ENCODE measurements at regions not wholly inside any gene's neighbourhood (a gene's known extent, or its start where the extent isn't known, plus 50 kb on each side); places are given as distances from the start of the nearest gene placed in this dataset.
"Not testable (repeated sequence)": the region's sequence is repeated elsewhere in the genome, so short reads cannot be mapped to it uniquely, and the experiment has no call there.

DNA sequence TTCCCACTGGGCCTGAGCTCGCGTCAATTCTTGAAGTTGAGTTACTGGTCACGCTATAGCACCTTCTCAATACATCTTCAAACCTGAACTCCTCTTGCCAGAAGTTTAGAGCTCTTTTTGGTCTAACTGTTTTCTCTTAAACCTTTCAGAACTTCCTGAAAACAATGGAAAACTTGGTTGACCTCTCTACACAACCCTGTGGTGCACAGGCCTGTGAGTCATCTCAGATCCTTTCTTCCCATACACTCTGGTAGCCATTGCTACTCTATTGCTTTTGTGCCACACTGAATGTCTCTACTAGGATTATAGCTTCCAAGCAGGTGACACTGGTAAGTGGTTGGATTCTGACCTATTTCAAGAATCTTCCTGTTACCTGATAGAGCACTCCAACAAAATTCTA, 321.5 kb upstream of the FSIP2 start (continued):
- TF ChIP-seq, protein P1, sequence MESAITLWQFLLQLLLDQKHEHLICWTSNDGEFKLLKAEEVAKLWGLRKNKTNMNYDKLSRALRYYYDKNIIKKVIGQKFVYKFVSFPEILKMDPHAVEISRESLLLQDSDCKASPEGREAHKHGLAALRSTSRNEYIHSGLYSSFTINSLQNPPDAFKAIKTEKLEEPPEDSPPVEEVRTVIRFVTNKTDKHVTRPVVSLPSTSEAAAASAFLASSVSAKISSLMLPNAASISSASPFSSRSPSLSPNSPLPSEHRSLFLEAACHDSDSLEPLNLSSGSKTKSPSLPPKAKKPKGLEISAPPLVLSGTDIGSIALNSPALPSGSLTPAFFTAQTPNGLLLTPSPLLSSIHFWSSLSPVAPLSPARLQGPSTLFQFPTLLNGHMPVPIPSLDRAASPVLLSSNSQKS (CRISPR knock-in tag; IDR thresholded peaks at IDR 0.05) = no peak

DNA sequence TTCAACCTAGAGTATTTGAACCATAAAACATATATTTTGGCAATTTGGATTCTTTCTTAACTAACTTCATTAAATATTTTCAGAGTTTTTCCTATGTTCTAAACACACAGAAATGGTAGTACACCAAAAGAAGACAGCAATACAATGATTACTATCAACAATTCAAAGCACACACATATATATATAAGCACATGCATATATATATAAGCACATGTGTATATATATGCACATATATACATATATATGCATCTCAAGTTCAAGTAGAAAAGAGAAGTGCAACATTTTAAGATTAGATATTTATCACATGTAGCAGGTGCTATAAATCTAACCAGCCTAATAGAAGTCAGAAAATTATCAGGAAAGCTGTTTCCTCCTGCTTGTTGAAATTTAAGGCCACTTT, 320.9 kb upstream of the FSIP2 start:
- H3K4me3 ChIP-seq = no peak overlapping the region
- no peaks in the 10 kb centered on the region for H3K4me1 ChIP-seq (replicated peaks in 1 of 2; ENCODE audit: control insufficient read depth in 2 of 2, insufficient read depth in 2 of 2, low read length in 2 of 2)
- no TSS peak for BruUV-seq (replicated peaks)
- ChIA-PET POLR2A (no interaction called here), CTCF (ENCODE audit: low intra/inter-chr PET ratio) (no interaction called here)
- no peak overlapping the region for H3K4me2 ChIP-seq (ENCODE audit: insufficient read depth, low read length)
- H2AFZ ChIP-seq (ENCODE audit: low read depth, low read length) = no peak overlapping the region
- no peaks in the 10 kb centered on the region for H3K36me3 ChIP-seq (ENCODE audit: control insufficient read depth, insufficient read depth, low read length)
- FAIRE-seq = no peak
- ATAC-seq = no peak
- intact Hi-C loops (cut with micrococcal nuclease) (no loop called here), in situ Hi-C loops (cut with MboI) (no loop called here)
- H3K79me2 ChIP-seq (ENCODE audit: control insufficient read depth, insufficient read depth, low read length) = no peaks in the 10 kb centered on the region
- H3K9me1 ChIP-seq (ENCODE audit: control insufficient read depth, insufficient read depth, low read length) = no peaks in the 10 kb centered on the region
- no peak for DNase-seq (ENCODE audit: extremely low read depth in 1 of 4, low spot score in 3 of 4)
- TF ChIP-seq SIX5 (IDR thresholded peaks at IDR 0.05; ENCODE audit: borderline replicate concordance in 1 of 2, insufficient read depth in 1 of 2, low read depth in 1 of 2, low read length in 2 of 2) (no peak), MTA3 (IDR thresholded peaks at IDR 0.05; ENCODE audit: borderline replicate concordance) (no peak), TAF9B (IDR thresholded peaks at IDR 0.05; ENCODE audit: partially characterized antibody) (no peak), ZNF143 (CRISPR knock-in tag; IDR thresholded peaks at IDR 0.05) (no peak), HNRNPH1 (optimal IDR thresholded peaks at IDR 0.05; ENCODE audit: low read depth, low read length) (no peak)
- H3K27me3 ChIP-seq (ENCODE audit: control insufficient read depth in 2 of 2, insufficient read depth in 2 of 2, low read length in 2 of 2) = no peaks in the 10 kb centered on the region
- no peak overlapping the region for H3K9ac ChIP-seq (ENCODE audit: insufficient read depth in 1 of 2, low read depth in 2 of 2, low read length in 2 of 2)
- H4K20me1 ChIP-seq (replicated peaks; ENCODE audit: control insufficient read depth, insufficient read depth, low read length) = no peaks in the 10 kb centered on the region
- H3K27ac ChIP-seq (ENCODE audit: extremely low read depth, low read depth, low read length) = no peak overlapping the region
- H3K9me3 ChIP-seq (replicated peaks; ENCODE audit: control insufficient read depth, insufficient read depth, low read depth, low read length) = no peaks in the 10 kb centered on the region

DNA sequence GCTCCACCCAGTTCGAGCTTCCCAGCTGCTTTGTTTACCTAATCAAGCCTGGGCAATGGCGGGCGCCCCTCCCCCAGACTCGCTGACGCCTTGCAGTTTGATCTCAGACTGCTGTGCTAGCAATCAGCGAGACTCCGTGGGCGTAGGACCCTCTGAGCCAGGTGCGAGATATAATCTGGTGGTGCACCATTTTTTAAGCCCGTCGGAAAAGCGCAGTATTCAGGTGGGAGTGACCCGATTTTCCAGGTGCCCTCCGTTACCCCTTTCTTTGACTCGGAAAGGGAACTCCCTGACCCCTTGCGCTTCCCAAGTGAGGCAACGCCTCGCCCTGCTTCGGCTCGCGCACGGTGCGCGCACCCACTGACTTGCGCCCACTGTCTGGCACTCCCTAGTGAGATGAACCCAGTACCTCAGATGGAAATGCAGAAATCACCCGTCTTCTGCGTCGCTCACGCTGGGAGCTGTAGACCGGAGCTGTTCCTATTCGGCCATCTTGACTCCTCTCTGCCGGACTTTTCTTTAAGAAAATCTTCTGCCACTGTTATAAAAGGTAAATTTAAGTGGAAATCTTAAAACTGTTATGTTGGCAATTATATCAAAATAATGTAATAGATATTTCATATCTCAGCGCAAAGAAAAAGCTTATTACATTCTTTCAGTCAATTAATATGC, 313.5 kb upstream of the FSIP2 start:
- POLR2A ChIA-PET; H3K4me2 ChIP-seq (ENCODE audit: insufficient read depth, low read length); H3K36me3 ChIP-seq (ENCODE audit: control insufficient read depth, insufficient read depth, low read length); H2AFZ ChIP-seq (ENCODE audit: low read depth, low read length); H3K9me3 ChIP-seq (replicated peaks; ENCODE audit: control insufficient read depth, insufficient read depth, low read depth, low read length); H3K27me3 ChIP-seq (ENCODE audit: control insufficient read depth in 2 of 2, insufficient read depth in 2 of 2, low read length in 2 of 2); H3K9me1 ChIP-seq (ENCODE audit: control insufficient read depth, insufficient read depth, low read length); H3K27ac ChIP-seq (ENCODE audit: extremely low read depth, low read depth, low read length); intact Hi-C loops (cut with micrococcal nuclease); H3K4me3 ChIP-seq; CTCF ChIA-PET (ENCODE audit: low intra/inter-chr PET ratio); H3K79me2 ChIP-seq (ENCODE audit: control insufficient read depth, insufficient read depth, low read length); DNase-seq (ENCODE audit: extremely low read depth in 1 of 4, low spot score in 3 of 4); H3K4me1 ChIP-seq (replicated peaks in 1 of 2; ENCODE audit: control insufficient read depth in 2 of 2, insufficient read depth in 2 of 2, low read length in 2 of 2); FAIRE-seq; H3K9ac ChIP-seq (ENCODE audit: insufficient read depth in 1 of 2, low read depth in 2 of 2, low read length in 2 of 2); H4K20me1 ChIP-seq (replicated peaks; ENCODE audit: control insufficient read depth, insufficient read depth, low read length); in situ Hi-C loops (cut with MboI); ATAC-seq; BruUV-seq (replicated peaks): not testable (repeated sequence)
- 3% methylated on average over 20 of the region's 33 CpGs for WGBS (ENCODE audit: insufficient coverage, low coverage, missing lambda C conversion rate)
